ENCODE measurements at regions not wholly inside any gene's neighbourhood (a gene's known extent, or its start where the extent isn't known, plus 50 kb on each side); places are given as distances from the start of the nearest gene placed in this dataset.
"Not testable (repeated sequence)": the region's sequence is repeated elsewhere in the genome, so short reads cannot be mapped to it uniquely, and the experiment has no call there.

DNA sequence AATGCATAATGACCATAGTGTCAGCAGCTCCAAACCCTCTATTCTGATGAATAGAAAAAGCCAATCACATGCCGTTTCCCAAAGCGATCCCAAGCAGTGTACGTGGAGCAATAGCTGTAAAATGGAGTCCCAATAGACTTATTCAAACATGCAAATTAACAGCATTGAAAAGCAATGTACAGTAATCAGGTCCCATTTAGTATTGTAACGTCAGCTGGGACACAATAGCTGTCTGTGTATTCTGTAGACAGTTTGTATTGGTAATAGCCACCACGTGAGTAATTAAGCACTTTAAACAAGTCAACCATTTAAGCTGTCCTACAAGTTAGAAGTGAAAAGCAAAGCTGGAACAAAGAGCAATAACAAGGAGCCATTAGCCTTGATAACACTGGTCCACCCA lies 698.2 kb downstream of the PCDH17 start:
- H3K27ac ChIP-seq (ENCODE audit: low read depth, low read length), result no peak overlapping the region
- H3K27me3 ChIP-seq (ENCODE audit: control insufficient read depth, insufficient read depth, low read length), result no peaks in the 10 kb centered on the region
- no peak overlapping the region for H3K9ac ChIP-seq (ENCODE audit: low read length)
- H3K36me3 ChIP-seq (ENCODE audit: control insufficient read depth, insufficient read depth, low read length), result no peaks in the 10 kb centered on the region
- no peaks in the 10 kb centered on the region for H3K9me3 ChIP-seq (ENCODE audit: control insufficient read depth, insufficient read depth, low read depth, low read length)
- no peaks in the 10 kb centered on the region for H3K4me1 ChIP-seq (ENCODE audit: control insufficient read depth, insufficient read depth, low read length)
- no peak overlapping the region for H3K4me3 ChIP-seq (ENCODE audit: low read depth, low read length)

- H3K9ac ChIP-seq (ENCODE audit: low read length), result no peak overlapping the region
- no peak overlapping the region for H3K4me3 ChIP-seq (ENCODE audit: low read depth, low read length)
- no peaks in the 10 kb centered on the region for H3K9me3 ChIP-seq (ENCODE audit: control insufficient read depth, insufficient read depth, low read depth, low read length)
- H3K4me1 ChIP-seq (ENCODE audit: control insufficient read depth, insufficient read depth, low read length), result no peaks in the 10 kb centered on the region
- H3K27me3 ChIP-seq (ENCODE audit: control insufficient read depth, insufficient read depth, low read length), result no peaks in the 10 kb centered on the region
- H3K36me3 ChIP-seq (ENCODE audit: control insufficient read depth, insufficient read depth, low read length), result no peaks in the 10 kb centered on the region
- no peak overlapping the region for H3K27ac ChIP-seq (ENCODE audit: low read depth, low read length)
These were observed 709.4 kb downstream of the PCDH17 start for GRCh38 chr13:58340895-58341294.

DNA sequence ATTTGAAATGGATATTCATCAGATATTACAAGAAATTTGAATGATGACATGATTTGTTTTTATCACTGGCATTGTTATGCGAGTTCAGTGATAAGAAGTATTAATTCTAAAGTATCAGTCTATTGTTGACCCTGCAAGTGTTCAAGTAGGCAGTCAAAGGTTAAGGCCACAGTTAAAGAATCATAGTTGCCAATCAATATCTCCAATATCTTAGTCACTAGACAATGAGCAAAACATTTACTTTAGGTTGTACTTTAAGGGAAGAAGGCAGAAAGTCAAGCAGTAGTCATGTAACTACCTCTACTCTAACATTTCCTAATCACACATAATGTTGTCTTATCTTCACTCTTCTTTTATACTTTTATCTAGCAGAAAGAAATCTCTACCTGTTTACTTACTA lies 709.8 kb downstream of the PCDH17 start:
- Histone ChIP-seq H3K27me3 (ENCODE audit: control insufficient read depth, insufficient read depth, low read length) (no peaks in the 10 kb centered on the region), H3K27ac (ENCODE audit: low read depth, low read length) (no peak overlapping the region), H3K4me3 (ENCODE audit: low read depth, low read length) (no peak overlapping the region), H3K36me3 (ENCODE audit: control insufficient read depth, insufficient read depth, low read length) (no peaks in the 10 kb centered on the region), H3K9me3 (ENCODE audit: control insufficient read depth, insufficient read depth, low read depth, low read length) (no peaks in the 10 kb centered on the region), H3K4me1 (ENCODE audit: control insufficient read depth, insufficient read depth, low read length) (no peaks in the 10 kb centered on the region), H3K9ac (ENCODE audit: low read length) (no peak overlapping the region)

- Histone ChIP-seq H3K4me3 (ENCODE audit: low read depth, low read length) (no peak overlapping the region), H3K27me3 (ENCODE audit: control insufficient read depth, insufficient read depth, low read length) (no peaks in the 10 kb centered on the region), H3K9ac (ENCODE audit: low read length) (no peak overlapping the region), H3K4me1 (ENCODE audit: control insufficient read depth, insufficient read depth, low read length) (no peaks in the 10 kb centered on the region), H3K9me3 (ENCODE audit: control insufficient read depth, insufficient read depth, low read depth, low read length) (no peaks in the 10 kb centered on the region), H3K27ac (ENCODE audit: low read depth, low read length) (no peak overlapping the region), H3K36me3 (ENCODE audit: control insufficient read depth, insufficient read depth, low read length) (no peaks in the 10 kb centered on the region)
These were observed 711.5 kb downstream of the PCDH17 start for GRCh38 chr13:58343076-58343475.

DNA sequence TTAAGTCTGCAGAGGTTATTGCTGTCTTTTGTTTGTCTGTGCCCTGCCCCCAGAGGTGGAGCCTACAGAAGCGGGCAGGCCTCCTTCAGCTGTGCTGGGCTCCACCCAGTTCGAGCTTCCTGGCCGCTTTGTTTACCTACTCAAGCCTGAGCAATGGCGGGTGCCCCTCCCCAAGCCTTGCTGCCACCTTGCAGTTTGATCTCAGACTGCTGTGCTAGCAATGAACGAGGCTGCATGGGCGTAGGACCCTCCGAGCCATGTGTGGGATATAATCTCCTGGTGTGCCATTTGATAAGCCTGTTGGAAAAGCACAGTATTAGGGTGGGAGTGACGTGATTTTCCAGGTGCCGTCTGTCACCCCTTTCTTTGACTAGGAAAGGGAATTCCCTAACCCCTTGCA lies 720.6 kb downstream of the PCDH17 start:
- not testable (repeated sequence) for H3K9me3 ChIP-seq (ENCODE audit: control insufficient read depth, insufficient read depth, low read depth, low read length); H3K4me3 ChIP-seq (ENCODE audit: low read depth, low read length); H3K36me3 ChIP-seq (ENCODE audit: control insufficient read depth, insufficient read depth, low read length); H3K9ac ChIP-seq (ENCODE audit: low read length); H3K27ac ChIP-seq (ENCODE audit: low read depth, low read length); H3K27me3 ChIP-seq (ENCODE audit: control insufficient read depth, insufficient read depth, low read length); H3K4me1 ChIP-seq (ENCODE audit: control insufficient read depth, insufficient read depth, low read length)

GRCh38 chr13:58369936-58370335 lies 738.4 kb downstream of the PCDH17 start:
- no peaks in the 10 kb centered on the region for H3K9me3 ChIP-seq (ENCODE audit: control insufficient read depth, insufficient read depth, low read depth, low read length)
- H3K36me3 ChIP-seq (ENCODE audit: control insufficient read depth, insufficient read depth, low read length), result no peaks in the 10 kb centered on the region

DNA sequence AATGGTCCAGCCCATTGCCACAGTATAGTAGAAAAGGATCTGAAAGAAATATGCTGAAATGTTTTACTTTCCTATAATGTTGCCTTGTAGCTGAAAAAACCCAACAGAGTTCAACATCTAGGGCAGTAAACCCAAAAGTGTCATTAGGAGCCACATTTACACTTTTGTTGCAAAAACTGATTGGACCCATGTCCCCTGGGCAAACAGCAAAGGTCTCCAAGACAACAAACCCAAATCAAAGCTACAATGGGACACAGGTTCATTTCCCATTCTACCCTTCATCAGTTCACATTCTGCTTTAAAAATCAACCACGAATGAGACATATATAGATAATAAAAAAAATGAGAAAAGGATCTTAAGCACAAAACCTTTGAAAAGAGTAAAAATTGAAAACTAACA lies 744.8 kb downstream of the PCDH17 start:
- no peak overlapping the region for H3K9ac ChIP-seq (ENCODE audit: low read length)
- no peak overlapping the region for H3K27ac ChIP-seq (ENCODE audit: low read depth, low read length)
- H3K36me3 ChIP-seq (ENCODE audit: control insufficient read depth, insufficient read depth, low read length), result no peaks in the 10 kb centered on the region
- no peak overlapping the region for H3K4me3 ChIP-seq (ENCODE audit: low read depth, low read length)
- H3K27me3 ChIP-seq (ENCODE audit: control insufficient read depth, insufficient read depth, low read length), result no peaks in the 10 kb centered on the region
- no peaks in the 10 kb centered on the region for H3K9me3 ChIP-seq (ENCODE audit: control insufficient read depth, insufficient read depth, low read depth, low read length)
- no peaks in the 10 kb centered on the region for H3K4me1 ChIP-seq (ENCODE audit: control insufficient read depth, insufficient read depth, low read length)

More at GRCh38 chr13:58369936-58370335, 738.4 kb downstream of the PCDH17 start:
- Histone ChIP-seq H3K9ac (ENCODE audit: low read length) (no peak overlapping the region), H3K4me1 (ENCODE audit: control insufficient read depth, insufficient read depth, low read length) (no peaks in the 10 kb centered on the region), H3K27ac (ENCODE audit: low read depth, low read length) (no peak overlapping the region), H3K4me3 (ENCODE audit: low read depth, low read length) (no peak overlapping the region), H3K27me3 (ENCODE audit: control insufficient read depth, insufficient read depth, low read length) (no peaks in the 10 kb centered on the region)

DNA sequence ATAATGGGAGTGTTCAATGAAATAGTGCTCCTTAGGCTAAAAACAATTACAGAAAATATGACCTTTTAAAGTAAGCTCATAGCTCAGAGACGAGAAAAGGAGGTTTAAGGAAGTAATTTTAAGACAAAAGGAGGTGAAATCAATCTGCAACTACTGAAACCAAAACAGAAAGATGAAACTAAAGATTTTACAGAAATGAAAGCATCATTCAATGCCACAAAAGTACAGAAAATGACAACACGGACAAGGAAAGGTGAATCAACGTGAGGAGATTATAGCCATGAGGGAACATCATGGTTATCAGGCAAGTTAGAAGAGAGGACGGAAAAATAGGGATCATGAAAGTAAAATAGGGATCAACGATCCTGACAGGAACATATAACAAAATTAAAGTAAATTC lies 745.2 kb downstream of the PCDH17 start:
- Histone ChIP-seq H3K9me3 (ENCODE audit: control insufficient read depth, insufficient read depth, low read depth, low read length) (no peaks in the 10 kb centered on the region), H3K4me3 (ENCODE audit: low read depth, low read length) (no peak overlapping the region), H3K36me3 (ENCODE audit: control insufficient read depth, insufficient read depth, low read length) (no peaks in the 10 kb centered on the region), H3K9ac (ENCODE audit: low read length) (no peak overlapping the region), H3K27me3 (ENCODE audit: control insufficient read depth, insufficient read depth, low read length) (no peaks in the 10 kb centered on the region), H3K4me1 (ENCODE audit: control insufficient read depth, insufficient read depth, low read length) (no peaks in the 10 kb centered on the region), H3K27ac (ENCODE audit: low read depth, low read length) (no peak overlapping the region)

- no peaks in the 10 kb centered on the region for H3K36me3 ChIP-seq (ENCODE audit: control insufficient read depth, insufficient read depth, low read length)
- H3K27ac ChIP-seq (ENCODE audit: low read depth, low read length), result no peak overlapping the region
- no peaks in the 10 kb centered on the region for H3K9me3 ChIP-seq (ENCODE audit: control insufficient read depth, insufficient read depth, low read depth, low read length)
- H3K4me1 ChIP-seq (ENCODE audit: control insufficient read depth, insufficient read depth, low read length), result no peaks in the 10 kb centered on the region
- no peak overlapping the region for H3K9ac ChIP-seq (ENCODE audit: low read length)
- H3K27me3 ChIP-seq (ENCODE audit: control insufficient read depth, insufficient read depth, low read length), result no peaks in the 10 kb centered on the region
- no peak overlapping the region for H3K4me3 ChIP-seq (ENCODE audit: low read depth, low read length)
These were observed 747.7 kb downstream of the PCDH17 start for GRCh38 chr13:58379221-58379620.

- not testable (repeated sequence) for H3K4me3 ChIP-seq (ENCODE audit: low read depth, low read length); H3K27me3 ChIP-seq (ENCODE audit: control insufficient read depth, insufficient read depth, low read length); H3K36me3 ChIP-seq (ENCODE audit: control insufficient read depth, insufficient read depth, low read length); H3K9ac ChIP-seq (ENCODE audit: low read length); H3K27ac ChIP-seq (ENCODE audit: low read depth, low read length); H3K9me3 ChIP-seq (ENCODE audit: control insufficient read depth, insufficient read depth, low read depth, low read length); H3K4me1 ChIP-seq (ENCODE audit: control insufficient read depth, insufficient read depth, low read length)
These were observed 753.8 kb downstream of the PCDH17 start for GRCh38 chr13:58385336-58385735.

- Histone ChIP-seq H3K4me3 (ENCODE audit: low read depth, low read length) (no peak overlapping the region), H3K36me3 (ENCODE audit: control insufficient read depth, insufficient read depth, low read length) (no peaks in the 10 kb centered on the region), H3K27me3 (ENCODE audit: control insufficient read depth, insufficient read depth, low read length) (no peaks in the 10 kb centered on the region), H3K9ac (ENCODE audit: low read length) (no peak overlapping the region), H3K4me1 (ENCODE audit: control insufficient read depth, insufficient read depth, low read length) (no peaks in the 10 kb centered on the region), H3K27ac (ENCODE audit: low read depth, low read length) (no peak overlapping the region), H3K9me3 (ENCODE audit: control insufficient read depth, insufficient read depth, low read depth, low read length) (peaks cover 9% of the 10 kb centered on the region; the same call in 1 of the 2 replicates)
These were observed 766.2 kb downstream of the PCDH17 start for GRCh38 chr13:58397596-58398387.
